Gastrocnemius medialis (tissue), 4 donors: ENCODE measurements at regions not wholly inside any gene's neighbourhood (a gene's known extent, or its start where the extent isn't known, plus 50 kb on each side); places are given as distances from the start of the nearest gene placed in this dataset.

Experiments used
- POLR2A ChIP-seq, 2 donors: fragments of 450-650 bp; IDR thresholded peaks; one replicate each; pipeline ENCODE4 v1.6.1; 2017; ENCODE audit warnings: antibody characterized with exemption in 2 of 2, mild to moderate bottlenecking in 2 of 2, moderate library complexity in 2 of 2
- TF ChIP-seq, protein P1 (sequence below), 5 experiments: fragments of 450-650 bp in 3 of 5; fragments of 200-600 bp in 2 of 5; sonication (generic) in 2 of 5; IDR thresholded peaks in 4 of 5; conservative IDR thresholded peaks in 1 of 5; 1 replicate in 4 of 5; 2 replicates in 1 of 5; pipeline ENCODE4 v1.5.1; 2016 to 2019; ENCODE audit warnings: antibody characterized with exemption in 5 of 5, mild to moderate bottlenecking in 3 of 5, moderate library complexity in 3 of 5

DNA sequence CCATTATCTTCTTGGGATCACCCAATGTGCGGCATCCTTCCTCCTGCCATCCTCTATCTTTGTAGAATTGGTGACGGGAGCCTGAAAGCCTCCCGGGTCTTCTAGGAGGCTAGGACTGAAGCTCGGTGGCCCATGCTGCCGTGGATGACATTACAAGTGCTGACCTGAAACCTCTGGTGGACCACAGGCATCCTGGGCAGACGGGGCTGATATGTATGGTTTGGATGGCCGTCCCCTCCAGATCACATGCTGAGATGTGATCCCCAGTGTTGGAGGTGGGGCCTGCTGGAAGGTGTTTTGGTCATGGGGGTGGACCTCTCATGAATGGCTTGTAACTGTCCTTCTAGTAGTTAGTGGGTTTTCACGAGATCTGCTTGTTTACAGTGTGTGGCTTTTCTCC, 1525.8 kb downstream of the BRD1 start:
- TF ChIP-seq, protein P1, sequence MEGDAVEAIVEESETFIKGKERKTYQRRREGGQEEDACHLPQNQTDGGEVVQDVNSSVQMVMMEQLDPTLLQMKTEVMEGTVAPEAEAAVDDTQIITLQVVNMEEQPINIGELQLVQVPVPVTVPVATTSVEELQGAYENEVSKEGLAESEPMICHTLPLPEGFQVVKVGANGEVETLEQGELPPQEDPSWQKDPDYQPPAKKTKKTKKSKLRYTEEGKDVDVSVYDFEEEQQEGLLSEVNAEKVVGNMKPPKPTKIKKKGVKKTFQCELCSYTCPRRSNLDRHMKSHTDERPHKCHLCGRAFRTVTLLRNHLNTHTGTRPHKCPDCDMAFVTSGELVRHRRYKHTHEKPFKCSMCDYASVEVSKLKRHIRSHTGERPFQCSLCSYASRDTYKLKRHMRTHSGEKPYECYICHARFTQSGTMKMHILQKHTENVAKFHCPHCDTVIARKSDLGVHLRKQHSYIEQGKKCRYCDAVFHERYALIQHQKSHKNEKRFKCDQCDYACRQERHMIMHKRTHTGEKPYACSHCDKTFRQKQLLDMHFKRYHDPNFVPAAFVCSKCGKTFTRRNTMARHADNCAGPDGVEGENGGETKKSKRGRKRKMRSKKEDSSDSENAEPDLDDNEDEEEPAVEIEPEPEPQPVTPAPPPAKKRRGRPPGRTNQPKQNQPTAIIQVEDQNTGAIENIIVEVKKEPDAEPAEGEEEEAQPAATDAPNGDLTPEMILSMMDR (IDR thresholded peaks at IDR 0.05 in 4 of 5, conservative IDR thresholded peaks at IDR 0.05 in 1 of 5), result no peak
- TF ChIP-seq POLR2A (IDR thresholded peaks at IDR 0.05), result no peak
